ENCODE measurements at regions not wholly inside any gene's neighbourhood (a gene's known extent, or its start where the extent isn't known, plus 50 kb on each side); places are given as distances from the start of the nearest gene placed in this dataset.

DNA sequence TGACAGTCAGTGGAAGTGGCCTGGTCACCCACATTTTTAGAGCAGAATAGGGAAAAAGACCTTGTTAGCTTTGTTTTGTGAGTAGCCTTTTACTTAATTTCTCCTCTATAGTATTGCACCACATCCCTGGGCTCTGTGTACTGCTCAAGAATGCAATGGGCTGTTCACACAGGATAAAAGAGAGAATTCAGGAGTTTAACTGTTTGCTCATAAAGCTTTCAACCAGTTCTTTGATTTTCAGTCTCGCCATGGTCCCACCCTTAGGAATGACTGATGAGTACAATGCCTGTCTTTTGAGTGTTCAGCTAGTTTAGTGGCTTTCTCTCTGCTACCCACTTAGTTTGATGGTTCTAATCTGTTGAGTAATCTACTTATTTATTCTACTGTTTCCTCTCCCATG lies 129.7 kb downstream of the PLG start:
- TF ChIP-seq, protein P1, sequence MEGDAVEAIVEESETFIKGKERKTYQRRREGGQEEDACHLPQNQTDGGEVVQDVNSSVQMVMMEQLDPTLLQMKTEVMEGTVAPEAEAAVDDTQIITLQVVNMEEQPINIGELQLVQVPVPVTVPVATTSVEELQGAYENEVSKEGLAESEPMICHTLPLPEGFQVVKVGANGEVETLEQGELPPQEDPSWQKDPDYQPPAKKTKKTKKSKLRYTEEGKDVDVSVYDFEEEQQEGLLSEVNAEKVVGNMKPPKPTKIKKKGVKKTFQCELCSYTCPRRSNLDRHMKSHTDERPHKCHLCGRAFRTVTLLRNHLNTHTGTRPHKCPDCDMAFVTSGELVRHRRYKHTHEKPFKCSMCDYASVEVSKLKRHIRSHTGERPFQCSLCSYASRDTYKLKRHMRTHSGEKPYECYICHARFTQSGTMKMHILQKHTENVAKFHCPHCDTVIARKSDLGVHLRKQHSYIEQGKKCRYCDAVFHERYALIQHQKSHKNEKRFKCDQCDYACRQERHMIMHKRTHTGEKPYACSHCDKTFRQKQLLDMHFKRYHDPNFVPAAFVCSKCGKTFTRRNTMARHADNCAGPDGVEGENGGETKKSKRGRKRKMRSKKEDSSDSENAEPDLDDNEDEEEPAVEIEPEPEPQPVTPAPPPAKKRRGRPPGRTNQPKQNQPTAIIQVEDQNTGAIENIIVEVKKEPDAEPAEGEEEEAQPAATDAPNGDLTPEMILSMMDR (conservative IDR thresholded peaks at IDR 0.05): no peak
- Mint-ChIP-seq H3K36me3 (ENCODE audit: low read depth) (no peaks in the 10 kb centered on the region), H3K4me3 (no peak overlapping the region), H3K27ac (ENCODE audit: unreplicated experiment) (no peak overlapping the region), H3K9me3 (no peaks in the 10 kb centered on the region), H3K27me3 (ENCODE audit: low read depth) (peaks cover 9% of the 10 kb centered on the region), H3K4me1 (peaks cover 14% of the 10 kb centered on the region)
- no peak for DNase-seq (ENCODE audit: low read depth, low spot score)

GRCh38 chr6:160832422-160832821 lies 130.4 kb downstream of the PLG start:
- no peak overlapping the region for H3K4me3 Mint-ChIP-seq
- TF ChIP-seq, protein P1 (conservative IDR thresholded peaks at IDR 0.05): no peak
- H3K27me3 Mint-ChIP-seq (ENCODE audit: low read depth): peaks cover 12% of the 10 kb centered on the region
- DNase-seq (ENCODE audit: low read depth, low spot score): no peak
- H3K27ac Mint-ChIP-seq (ENCODE audit: unreplicated experiment): no peak overlapping the region
- H3K9me3 Mint-ChIP-seq: no peaks in the 10 kb centered on the region
- peaks cover 14% of the 10 kb centered on the region for H3K4me1 Mint-ChIP-seq
- H3K36me3 Mint-ChIP-seq (ENCODE audit: low read depth): no peaks in the 10 kb centered on the region

- Mint-ChIP-seq H3K27ac (ENCODE audit: unreplicated experiment) (no peak overlapping the region), H3K36me3 (ENCODE audit: low read depth) (no peaks in the 10 kb centered on the region), H3K9me3 (no peaks in the 10 kb centered on the region), H3K27me3 (ENCODE audit: low read depth) (peaks cover 3% of the 10 kb centered on the region), H3K4me3 (no peak overlapping the region), H3K4me1 (peaks cover 2% of the 10 kb centered on the region)
- TF ChIP-seq, protein P1 (conservative IDR thresholded peaks at IDR 0.05): no peak
- DNase-seq (ENCODE audit: low read depth, low spot score): no peak
Measured at GRCh38 chr6:160837146-160837545, 135.1 kb downstream of the PLG start.

GRCh38 chr6:160851031-160851430 lies 140.5 kb upstream of the MAP3K4 start:
- TF ChIP-seq, protein P1 (conservative IDR thresholded peaks at IDR 0.05): no peak
- H3K27me3 Mint-ChIP-seq (ENCODE audit: low read depth): no peaks in the 10 kb centered on the region
- no peaks in the 10 kb centered on the region for H3K9me3 Mint-ChIP-seq
- no peaks in the 10 kb centered on the region for H3K36me3 Mint-ChIP-seq (ENCODE audit: low read depth)
- no peak for DNase-seq (ENCODE audit: low read depth, low spot score)
- H3K27ac Mint-ChIP-seq (ENCODE audit: unreplicated experiment): no peak overlapping the region
- H3K4me3 Mint-ChIP-seq: no peak overlapping the region
- H3K4me1 Mint-ChIP-seq: no peaks in the 10 kb centered on the region

DNA sequence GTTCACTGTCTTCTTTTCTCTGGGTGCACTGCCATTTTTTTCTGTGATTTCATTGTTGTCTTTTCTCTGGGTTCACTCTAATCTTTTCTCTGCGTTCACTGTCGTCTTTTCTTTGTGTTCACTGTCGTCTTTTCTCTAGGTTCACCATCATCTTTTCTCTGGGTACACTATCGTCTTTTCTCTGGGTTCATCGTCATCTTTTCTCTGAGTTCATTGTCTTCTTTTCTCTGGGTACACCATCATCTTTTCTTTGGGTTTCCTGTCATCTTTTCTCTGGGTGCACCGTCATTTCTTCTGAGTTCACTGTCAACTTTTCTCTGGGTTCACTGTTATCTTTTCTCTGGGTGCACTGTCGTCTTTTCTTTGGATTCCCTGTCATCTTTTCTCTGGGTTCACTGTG lies 137.6 kb upstream of the MAP3K4 start:
- TF ChIP-seq, protein P1 (conservative IDR thresholded peaks at IDR 0.05): no peak
- DNase-seq (ENCODE audit: low read depth, low spot score): no peak
- Mint-ChIP-seq H3K4me3 (no peak overlapping the region), H3K27me3 (ENCODE audit: low read depth) (no peaks in the 10 kb centered on the region), H3K4me1 (no peaks in the 10 kb centered on the region), H3K27ac (ENCODE audit: unreplicated experiment) (no peak overlapping the region), H3K9me3 (no peaks in the 10 kb centered on the region), H3K36me3 (ENCODE audit: low read depth) (no peaks in the 10 kb centered on the region)

DNA sequence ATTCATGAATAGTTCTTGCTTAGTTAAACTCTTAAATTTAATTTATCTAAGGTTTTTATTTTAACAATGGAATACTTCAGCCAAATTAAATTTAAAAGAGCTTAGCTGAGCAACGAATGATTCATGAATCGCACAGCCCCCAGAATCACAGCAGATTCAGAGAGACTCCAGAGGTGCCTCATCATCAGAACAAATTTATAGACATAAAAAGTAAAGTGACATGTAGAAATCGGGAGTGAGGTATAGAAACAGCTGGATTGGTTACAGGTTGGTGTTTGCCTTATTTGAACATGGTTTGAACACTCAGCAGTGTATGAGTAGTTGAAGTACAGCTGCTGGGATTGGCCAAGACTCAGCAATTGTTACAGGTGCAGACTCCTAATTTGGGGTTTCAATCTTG lies 132.7 kb upstream of the MAP3K4 start:
- no peaks in the 10 kb centered on the region for H3K9me3 Mint-ChIP-seq
- no peak for DNase-seq (ENCODE audit: low read depth, low spot score)
- no peak overlapping the region for H3K27ac Mint-ChIP-seq (ENCODE audit: unreplicated experiment)
- no peaks in the 10 kb centered on the region for H3K27me3 Mint-ChIP-seq (ENCODE audit: low read depth)
- TF ChIP-seq, protein P1 (conservative IDR thresholded peaks at IDR 0.05): no peak
- H3K4me1 Mint-ChIP-seq: no peaks in the 10 kb centered on the region
- no peaks in the 10 kb centered on the region for H3K36me3 Mint-ChIP-seq (ENCODE audit: low read depth)
- H3K4me3 Mint-ChIP-seq: no peak overlapping the region
